ENCODE measurements at regions not wholly inside any gene's neighbourhood (a gene's known extent, or its start where the extent isn't known, plus 50 kb on each side); places are given as distances from the start of the nearest gene placed in this dataset.

DNA sequence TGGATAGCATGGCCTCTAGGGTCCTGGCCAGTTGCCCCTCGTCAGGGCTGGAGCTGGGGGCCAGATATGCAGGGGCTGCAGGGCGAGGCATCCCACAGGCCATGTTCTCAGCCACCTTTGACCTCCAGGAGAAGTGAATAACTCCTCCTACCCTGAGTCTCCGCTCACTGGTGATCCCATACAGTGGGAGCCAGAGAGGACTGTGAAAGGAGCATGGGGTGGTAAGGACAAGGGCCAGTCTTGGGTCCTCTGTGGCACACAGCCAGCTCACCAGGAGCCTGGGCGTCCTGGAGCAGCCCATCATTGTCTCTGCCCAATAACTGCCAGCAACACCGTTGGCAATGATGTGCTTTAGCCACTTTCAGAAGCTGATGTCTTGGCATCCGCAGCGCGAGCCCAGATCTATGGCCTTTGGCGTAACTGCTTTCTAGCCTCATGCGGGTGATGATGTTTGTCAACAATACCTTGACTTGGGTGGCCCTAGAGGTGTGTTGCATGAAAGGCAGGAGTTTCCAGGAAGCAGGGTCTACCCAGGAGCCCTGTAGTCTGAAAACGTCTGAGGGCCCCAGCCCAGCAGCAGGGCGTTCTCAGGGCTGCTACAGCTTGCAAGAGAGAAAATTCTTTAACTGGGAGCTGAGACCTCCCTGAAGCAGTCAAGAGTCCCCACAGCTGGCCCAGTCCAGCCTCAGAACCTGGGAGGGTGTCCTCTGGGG is 61.1 kb upstream of the IQSEC1 start:
- no peak for DNase-seq

DNA sequence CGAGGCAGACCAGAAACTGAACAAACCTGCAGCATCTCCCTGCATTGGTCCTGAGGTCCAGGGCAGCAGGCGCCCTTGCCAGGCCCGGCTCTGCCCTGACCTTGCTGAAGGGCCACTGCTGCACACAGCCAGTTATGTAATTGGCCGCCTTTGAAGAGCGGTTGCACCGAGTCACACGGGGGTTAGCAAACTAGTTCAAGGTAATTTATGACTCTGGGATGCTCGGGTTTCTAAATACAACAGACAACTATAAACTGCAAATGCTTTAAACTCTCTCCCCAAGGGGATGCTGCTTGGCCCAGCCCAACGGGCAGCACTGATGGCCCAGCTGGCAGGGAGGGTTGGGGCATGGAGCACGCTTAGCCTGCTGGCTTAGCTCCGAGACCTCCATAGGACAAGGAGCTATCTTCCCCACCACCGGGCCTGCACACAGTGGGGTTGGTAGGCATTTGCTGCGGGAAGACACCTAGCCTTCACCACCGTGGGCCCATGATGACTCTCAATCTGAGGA is 60.3 kb upstream of the IQSEC1 start:
- DNase-seq: no peak

DNA sequence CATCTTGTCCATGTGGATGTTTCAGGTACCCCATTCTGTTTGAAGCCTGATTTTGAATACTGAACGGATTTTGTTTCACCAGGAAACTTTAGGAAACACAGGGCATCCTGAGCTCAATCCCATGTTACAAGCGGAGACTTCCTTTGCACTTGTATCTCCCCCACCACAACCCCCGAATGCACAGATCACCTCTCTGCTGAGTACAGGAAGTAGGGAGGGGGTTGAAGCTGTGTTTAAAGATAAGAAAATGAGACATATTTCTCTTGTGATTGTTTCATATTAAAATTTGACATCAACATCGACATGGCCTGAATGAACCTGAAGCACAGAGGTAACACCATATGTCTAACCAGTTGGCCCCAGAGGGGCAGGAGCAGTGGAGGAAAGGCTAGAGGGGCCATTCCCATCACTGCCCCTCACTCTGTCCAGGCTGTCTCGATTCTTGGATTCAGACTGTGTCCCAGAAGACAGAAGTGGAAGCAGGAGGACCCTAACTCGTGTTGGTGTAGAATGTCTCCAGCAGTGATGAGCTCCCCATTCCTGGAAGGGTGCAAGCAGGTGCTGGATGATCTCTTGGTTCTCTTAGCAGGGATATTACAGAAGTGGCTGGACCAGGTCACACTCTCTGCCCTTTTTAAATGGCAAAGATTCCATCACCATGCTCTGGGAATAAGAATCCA is 59.6 kb upstream of the IQSEC1 start:
- no peak for DNase-seq

DNA sequence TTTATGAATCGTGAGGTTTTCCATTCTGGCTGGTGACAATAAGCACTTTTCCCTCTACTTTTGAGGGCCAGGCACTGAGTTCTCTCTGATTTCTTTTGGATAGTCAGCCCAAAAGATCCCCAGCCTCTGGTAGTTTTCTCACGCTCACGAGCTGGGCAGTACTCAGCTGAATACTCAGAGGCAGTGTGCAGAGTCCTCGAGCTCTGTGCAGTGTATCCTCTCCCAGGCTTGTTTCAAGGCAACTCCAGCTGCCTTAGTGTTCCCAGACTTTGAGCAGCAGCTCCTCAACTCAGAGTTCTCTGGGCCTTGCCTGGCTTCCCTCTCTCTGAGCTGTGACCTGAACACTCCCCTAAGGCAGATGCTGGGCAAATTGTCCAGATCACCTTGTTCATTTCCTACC is 59.1 kb upstream of the IQSEC1 start:
- no peak for DNase-seq

DNA sequence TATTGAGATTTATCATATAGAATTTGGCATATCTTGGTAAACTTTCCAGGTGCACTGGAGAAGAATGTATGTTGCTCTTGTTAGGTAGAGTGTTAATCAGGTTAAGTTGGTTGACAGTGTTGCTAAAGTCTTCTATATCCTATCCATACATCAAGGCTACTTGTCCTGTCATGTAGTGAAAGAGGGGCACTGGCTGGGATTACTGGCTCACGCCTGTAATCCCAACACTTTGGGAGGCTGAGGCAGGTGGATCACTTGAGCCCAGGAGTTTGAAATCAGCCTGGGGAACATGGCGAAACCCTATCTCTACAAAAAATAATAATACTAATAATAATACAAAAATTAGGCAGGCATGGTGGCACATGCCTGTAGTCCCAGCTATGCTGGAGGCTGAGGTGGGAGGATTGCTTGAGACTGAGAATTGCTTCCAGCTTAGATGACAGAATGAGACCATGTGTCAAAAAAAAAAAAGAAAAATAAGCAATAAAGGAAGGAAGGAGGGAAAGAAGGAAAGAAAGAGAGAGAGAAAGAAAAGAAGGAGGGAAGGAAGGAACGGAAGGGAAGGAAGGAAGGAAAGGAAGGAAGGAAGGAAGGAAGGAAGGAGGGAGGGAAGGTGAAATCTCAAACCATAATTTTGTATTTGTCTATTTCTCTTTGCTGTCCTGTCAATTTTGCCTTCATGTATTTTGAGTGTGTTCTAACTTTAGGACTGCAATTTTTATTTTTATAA is 57.4 kb upstream of the IQSEC1 start:
- DNase-seq: no peak

DNA sequence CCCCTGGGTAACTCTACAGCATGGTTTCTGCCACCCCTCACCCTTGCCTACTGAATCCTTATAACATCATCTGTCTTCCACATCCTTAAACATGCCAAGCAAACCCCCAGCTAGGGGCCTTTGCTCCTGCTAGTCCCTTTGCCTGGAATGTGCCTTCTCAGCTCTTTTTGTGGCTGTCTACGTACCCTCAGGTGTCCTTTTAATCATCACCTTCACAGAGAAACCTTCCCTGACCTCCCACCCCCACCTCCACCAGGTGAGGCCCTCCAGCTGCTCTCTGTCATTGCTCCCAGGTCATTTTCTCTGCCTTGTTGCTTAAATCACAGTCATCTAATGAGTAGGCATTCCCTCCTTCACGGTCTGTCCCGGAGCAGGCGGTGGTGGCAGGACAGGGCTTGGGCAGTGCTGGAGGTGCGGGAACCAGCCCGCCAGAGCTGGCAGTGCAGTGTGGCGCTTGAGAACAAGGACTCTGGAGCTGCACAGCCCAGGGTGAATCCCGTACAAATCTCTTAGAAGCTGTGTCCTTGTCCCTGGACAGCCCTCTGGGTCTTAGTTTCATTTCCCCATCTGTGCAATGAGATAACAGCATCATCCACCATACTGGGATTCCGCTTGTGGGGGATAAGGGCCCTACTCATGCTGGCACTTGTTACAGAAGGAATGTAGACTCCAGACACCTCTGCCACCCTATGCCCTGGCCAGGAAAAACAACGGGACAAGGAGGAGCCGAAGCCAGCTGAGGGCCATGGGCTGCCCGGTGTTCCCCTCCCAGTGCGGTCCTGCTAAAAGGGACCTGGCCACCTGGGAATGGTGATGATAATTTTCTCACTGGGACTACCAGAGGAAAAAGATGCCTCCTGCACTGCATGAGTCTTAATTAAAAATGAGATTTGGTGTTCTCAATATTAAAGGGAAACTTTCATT is 52.1 kb upstream of the IQSEC1 start:
- no peak for DNase-seq

DNA sequence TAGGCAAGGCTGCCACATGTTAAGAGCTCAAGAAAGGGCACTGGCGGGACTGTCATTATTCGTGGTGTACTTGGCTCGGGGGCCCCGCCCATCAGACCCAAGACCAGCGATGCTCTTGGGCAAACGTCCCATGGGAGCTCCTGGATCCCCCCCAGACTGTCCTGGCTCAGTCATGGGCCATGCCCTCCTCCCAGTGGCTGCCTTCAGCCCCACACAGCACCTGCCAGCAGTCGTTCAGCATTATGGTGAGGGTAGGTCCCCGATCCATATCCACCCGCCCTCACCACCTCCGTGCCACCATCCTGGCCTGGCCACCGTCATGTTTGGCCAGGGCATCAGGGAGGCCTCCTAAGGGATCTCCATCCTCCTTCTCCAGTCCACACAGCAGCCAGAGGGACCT is 51.4 kb upstream of the IQSEC1 start:
- no peak for DNase-seq

DNA sequence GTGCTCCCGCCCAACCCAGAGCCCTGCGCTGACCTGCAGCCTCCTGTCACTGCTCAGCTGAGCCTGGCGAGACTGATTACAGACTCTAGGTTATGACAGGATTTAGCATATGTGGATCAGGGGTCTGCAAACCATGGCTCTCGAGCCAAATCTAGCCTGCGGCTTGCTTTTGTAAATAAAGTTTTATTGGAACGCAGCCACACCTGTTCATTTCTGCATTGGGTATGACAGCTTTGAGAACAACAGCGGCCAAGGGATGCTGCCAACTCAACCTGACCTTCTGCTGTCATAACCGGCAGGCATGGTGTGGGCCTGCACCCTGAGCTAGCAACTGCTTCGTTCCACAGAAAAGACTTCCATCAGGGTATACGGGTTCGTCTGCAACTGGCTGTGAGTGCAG is 50.5 kb upstream of the IQSEC1 start:
- no peak for DNase-seq

DNA sequence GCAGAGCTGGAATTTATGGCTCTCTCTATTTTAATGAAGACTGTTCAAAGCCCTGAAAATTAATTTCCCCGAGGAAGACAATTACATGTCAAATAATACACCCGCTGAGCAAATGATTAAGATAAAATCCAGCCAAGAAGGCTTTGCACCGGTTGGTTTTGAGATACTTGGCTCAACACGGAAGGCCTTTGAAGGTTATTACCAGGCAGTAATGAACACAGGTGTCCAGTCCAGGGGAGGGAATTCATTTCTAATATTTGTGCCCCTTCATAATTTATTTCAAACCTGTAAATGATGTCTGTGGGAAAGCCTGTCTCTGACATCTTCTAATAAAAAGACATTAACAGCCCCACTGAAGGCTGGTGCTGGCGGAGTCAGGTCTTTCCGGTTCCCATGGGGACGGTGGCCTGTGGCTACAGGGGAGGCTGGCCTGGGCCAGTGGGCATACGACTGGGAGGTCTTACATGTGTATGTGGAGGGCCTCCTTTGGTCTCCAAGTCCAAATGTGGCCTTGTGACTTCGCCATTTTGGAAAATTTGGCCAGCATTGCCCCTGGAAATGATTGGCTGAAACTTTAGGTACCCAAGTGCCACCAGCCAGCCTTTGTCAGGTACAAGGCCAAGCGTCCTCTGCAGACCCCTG is 49.9 kb upstream of the IQSEC1 start:
- DNase-seq: no peak

Data from T1000 (cell line).